ENCODE measurements at regions not wholly inside any gene's neighbourhood (a gene's known extent, or its start where the extent isn't known, plus 50 kb on each side); places are given as distances from the start of the nearest gene placed in this dataset.
"Not testable (repeated sequence)": the region's sequence is repeated elsewhere in the genome, so short reads cannot be mapped to it uniquely, and the experiment has no call there.

- in situ Hi-C loops (cut with HindIII; ENCODE audit: low pct_unique_long_range_greater_than_20kb, low sequenced_read_pairs) = no loop called here
- DNase-seq (ENCODE audit: low read depth, low spot score) = no peak
Observed at GRCh38 chr5:67942421-67942820, 273.1 kb upstream of the PIK3R1 start.

DNA sequence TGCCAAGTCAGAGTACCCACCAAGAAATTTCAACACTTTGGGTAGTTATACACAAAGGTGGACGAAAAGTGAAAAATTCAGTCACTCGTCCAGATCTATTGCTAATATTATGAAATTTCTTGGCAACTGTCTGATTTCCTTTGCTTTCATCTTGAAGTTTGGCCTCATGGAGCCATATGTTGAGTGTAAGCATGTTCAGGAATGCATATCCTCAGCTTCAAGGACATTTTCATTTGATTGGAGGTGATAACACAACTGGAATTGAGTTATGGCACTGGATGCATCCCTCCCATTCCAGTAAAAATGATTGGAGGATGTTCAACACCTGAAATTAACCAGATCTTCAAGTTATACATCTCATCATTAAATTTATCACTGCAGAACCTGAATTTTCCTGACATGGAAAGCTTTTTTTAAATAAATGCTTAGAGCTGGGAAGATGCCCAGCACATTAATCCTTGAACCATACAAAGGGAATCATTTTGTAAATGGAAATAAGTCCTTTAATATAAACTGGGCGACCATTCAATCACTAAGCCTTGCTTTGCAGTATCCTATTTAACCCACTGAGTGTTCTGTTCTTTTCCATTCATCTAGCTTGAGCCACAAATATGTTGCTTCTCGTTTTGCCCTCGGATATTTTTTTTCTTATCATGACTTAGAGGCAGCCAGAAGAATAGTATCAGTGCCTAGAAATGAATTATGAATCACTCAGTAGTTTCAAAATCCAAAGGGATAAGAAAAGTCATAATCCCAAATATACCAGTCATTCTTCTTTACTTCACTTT is 273.7 kb upstream of the PIK3R1 start:
- no peak for DNase-seq (ENCODE audit: low read depth, low spot score)
- in situ Hi-C loops (cut with HindIII; ENCODE audit: low pct_unique_long_range_greater_than_20kb, low sequenced_read_pairs) = no loop called here

DNA sequence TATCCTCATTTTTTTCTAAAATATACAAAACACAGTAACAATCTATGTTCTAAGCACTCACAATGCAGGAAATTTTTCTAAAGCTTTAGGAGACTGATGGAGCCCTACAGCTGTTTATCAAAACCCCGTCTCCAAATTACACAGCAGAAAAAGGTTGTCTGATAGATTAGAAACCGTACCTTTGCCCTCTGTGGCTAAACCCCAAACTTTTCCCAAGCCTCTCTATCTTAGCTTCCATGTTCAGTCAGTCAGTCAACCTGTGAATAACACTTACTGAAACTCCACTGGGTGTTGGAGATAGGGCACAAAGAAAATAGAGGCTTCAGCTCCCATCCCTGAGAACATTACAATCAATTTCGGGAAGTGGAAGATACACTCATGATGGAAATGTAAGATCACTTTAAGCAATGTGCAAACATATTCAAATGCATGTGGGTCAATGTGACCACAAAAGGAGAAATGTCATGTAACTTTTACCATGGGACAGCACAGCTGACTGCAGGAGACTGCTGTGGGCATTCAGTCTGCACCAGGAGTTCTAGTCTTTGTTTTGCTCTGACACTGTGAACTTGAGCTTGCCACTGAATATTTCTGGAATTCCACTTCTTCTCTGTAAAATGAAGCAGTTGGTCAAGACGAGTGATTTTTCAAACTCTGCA is 279.5 kb upstream of the PIK3R1 start:
- DNase-seq (ENCODE audit: low read depth, low spot score) = no peak
- in situ Hi-C loops (cut with HindIII; ENCODE audit: low pct_unique_long_range_greater_than_20kb, low sequenced_read_pairs) = no loop called here

DNA sequence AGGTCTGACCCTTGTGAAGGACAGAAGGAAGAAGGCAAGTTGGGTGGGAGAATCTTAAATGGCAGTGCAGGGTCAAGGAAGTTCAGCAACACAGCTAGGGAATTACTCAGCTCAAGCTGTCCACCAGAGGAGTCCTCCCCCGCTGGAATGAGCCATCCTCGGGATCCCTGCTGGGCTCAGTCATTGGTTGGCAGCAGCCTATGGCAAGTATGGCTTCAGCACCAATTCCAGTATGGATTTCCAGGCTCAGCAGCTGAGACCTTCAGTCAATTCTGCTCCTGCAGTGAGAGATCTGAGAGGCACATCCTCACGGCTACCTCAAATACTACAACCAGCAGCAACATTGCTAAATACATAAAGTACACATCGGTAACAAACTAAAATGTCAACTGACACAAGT is 280.6 kb upstream of the PIK3R1 start:
- in situ Hi-C loops (cut with HindIII; ENCODE audit: low pct_unique_long_range_greater_than_20kb, low sequenced_read_pairs) = no loop called here
- DNase-seq (ENCODE audit: low read depth, low spot score) = no peak

GRCh38 chr5:67925511-67925910 is 290.0 kb upstream of the PIK3R1 start:
- in situ Hi-C loops (cut with HindIII; ENCODE audit: low pct_unique_long_range_greater_than_20kb, low sequenced_read_pairs) = no loop called here
- DNase-seq (ENCODE audit: low read depth, low spot score) = no peak

DNA sequence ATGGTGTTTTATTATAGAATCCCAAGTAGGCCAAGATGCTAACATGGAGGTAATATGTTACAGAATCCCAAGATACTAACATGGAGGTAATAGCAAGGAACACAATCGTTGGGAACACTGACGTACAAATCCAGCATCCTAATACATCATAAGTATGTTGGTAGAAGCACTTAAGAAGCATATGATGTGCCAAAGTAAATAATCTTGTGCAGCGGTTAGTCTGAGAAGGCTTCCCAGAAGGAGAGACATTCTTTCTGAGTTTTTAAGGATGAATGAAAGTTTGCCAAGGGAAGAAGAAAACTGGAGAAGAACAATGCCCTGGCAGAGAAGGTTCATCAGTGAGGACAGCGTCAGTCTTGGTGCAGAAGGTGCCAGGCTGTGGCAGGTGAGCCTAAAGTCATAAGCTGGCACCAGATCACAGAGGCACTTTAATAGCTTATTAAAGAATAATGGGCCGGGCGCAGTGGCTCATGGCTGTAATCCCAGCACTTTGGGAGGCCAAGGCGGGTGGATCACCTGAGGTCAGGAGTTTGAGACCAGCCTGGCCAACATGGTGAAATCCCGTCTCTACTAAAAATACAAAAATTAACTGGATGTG is 294.5 kb upstream of the PIK3R1 start:
- in situ Hi-C loops (cut with HindIII; ENCODE audit: low pct_unique_long_range_greater_than_20kb, low sequenced_read_pairs) = no loop called here
- no peak for DNase-seq (ENCODE audit: low read depth, low spot score)

GRCh38 chr5:67919532-67919931 is 296.0 kb upstream of the PIK3R1 start:
- DNase-seq (ENCODE audit: low read depth, low spot score); in situ Hi-C loops (cut with HindIII; ENCODE audit: low pct_unique_long_range_greater_than_20kb, low sequenced_read_pairs): not testable (repeated sequence)

DNA sequence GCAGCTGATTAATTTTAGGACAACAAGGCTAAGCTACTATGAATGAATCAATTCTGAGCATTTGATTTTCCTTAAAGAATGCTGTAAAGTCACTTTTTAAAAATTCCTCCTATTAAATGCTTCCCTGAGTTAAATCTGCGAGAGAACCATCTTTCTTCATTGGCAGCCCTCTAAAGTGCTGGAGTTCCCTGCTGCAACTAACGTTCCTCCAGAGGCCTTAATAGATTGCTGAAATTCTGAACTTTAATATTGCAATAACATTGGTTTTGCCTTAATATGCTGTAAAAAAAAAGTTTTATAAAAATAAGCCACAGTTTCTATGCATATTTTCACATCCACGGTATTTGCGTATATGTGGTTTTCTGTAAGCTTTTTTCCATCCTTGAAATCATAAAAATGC is 298.0 kb upstream of the PIK3R1 start:
- in situ Hi-C loops (cut with HindIII; ENCODE audit: low pct_unique_long_range_greater_than_20kb, low sequenced_read_pairs) = no loop called here
- DNase-seq (ENCODE audit: low read depth, low spot score) = no peak

GRCh38 chr5:67910546-67910945 is 305.0 kb upstream of the PIK3R1 start:
- in situ Hi-C loops (cut with HindIII; ENCODE audit: low pct_unique_long_range_greater_than_20kb, low sequenced_read_pairs) = no loop called here
- DNase-seq (ENCODE audit: low read depth, low spot score) = no peak

- no peak for DNase-seq (ENCODE audit: low read depth, low spot score)
- in situ Hi-C loops (cut with HindIII; ENCODE audit: low pct_unique_long_range_greater_than_20kb, low sequenced_read_pairs) = no loop called here
Observed at GRCh38 chr5:67908126-67908765, 307.3 kb upstream of the PIK3R1 start.

DNA sequence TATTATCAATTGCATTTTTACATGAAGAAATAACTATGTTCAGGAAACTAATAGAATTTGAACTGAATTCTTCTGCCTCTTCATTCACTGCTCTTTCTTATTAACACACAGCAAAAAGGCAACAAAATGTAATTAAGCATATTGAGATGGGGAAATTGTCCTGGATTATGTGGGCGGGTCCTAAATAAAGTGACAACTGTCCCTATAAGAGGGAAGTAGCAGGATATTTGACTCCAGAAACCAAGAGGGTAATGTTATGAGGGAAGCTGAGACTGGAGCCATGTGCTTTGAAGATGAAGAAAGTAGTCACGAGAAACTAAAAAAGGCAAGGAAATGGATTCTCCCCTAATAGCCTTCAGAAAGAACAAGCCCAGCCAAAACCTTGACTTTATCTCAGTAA is 311.2 kb upstream of the PIK3R1 start:
- no peak for DNase-seq (ENCODE audit: low read depth, low spot score)
- in situ Hi-C loops (cut with HindIII; ENCODE audit: low pct_unique_long_range_greater_than_20kb, low sequenced_read_pairs) = no loop called here

GRCh38 chr5:67903656-67904055 is 311.9 kb upstream of the PIK3R1 start:
- in situ Hi-C loops (cut with HindIII; ENCODE audit: low pct_unique_long_range_greater_than_20kb, low sequenced_read_pairs) = no loop called here
- no peak for DNase-seq (ENCODE audit: low read depth, low spot score)

- in situ Hi-C loops (cut with HindIII; ENCODE audit: low pct_unique_long_range_greater_than_20kb, low sequenced_read_pairs) = no loop called here
- DNase-seq (ENCODE audit: low read depth, low spot score) = no peak
Observed at GRCh38 chr5:67903121-67903520, 312.4 kb upstream of the PIK3R1 start.

GRCh38 chr5:67902497-67902830 is 313.1 kb upstream of the PIK3R1 start:
- in situ Hi-C loops (cut with HindIII; ENCODE audit: low pct_unique_long_range_greater_than_20kb, low sequenced_read_pairs) = no loop called here
- no peak for DNase-seq (ENCODE audit: low read depth, low spot score)

DNA sequence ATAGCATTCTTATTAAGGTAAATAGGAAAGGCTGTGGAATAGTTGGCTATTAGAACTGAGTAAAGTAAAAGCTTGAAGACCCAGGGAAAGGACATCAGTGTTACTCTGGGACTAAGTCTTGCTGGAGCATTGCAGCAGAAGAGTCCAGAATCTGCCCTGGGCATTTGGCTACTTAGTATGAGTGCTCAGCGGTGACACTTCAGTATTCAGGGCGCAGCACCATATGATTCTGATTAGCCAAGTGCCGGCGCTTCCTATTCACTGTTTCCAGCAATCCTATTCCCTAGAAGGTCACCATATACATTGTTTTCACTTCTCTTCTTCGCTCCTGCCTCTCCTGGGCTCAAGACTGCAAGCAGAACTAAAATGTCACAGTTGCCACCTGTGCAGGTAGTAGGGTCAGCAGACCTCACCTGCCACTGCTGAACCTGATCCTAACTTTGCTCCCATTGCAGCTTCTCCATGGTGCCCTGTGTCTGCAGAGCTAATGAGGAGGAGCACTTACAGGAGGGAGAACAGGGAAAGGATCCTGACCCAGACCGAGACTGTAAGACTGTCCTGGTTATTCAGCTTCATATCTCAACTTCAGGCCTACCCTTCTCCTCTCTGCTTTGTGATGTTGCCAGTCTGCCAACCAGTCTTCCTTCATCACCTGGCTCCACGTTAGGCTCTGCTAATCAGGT is 313.6 kb upstream of the PIK3R1 start:
- DNase-seq (ENCODE audit: low read depth, low spot score) = no peak
- in situ Hi-C loops (cut with HindIII; ENCODE audit: low pct_unique_long_range_greater_than_20kb, low sequenced_read_pairs) = no loop called here

- in situ Hi-C loops (cut with HindIII; ENCODE audit: low pct_unique_long_range_greater_than_20kb, low sequenced_read_pairs) = no loop called here
- no peak for DNase-seq (ENCODE audit: low read depth, low spot score)
Observed at GRCh38 chr5:67900514-67900913, 315.0 kb upstream of the PIK3R1 start.

- in situ Hi-C loops (cut with HindIII; ENCODE audit: low pct_unique_long_range_greater_than_20kb, low sequenced_read_pairs) = no loop called here
- no peak for DNase-seq (ENCODE audit: low read depth, low spot score)
Observed at GRCh38 chr5:67897980-67898379, 317.6 kb upstream of the PIK3R1 start.

DNA sequence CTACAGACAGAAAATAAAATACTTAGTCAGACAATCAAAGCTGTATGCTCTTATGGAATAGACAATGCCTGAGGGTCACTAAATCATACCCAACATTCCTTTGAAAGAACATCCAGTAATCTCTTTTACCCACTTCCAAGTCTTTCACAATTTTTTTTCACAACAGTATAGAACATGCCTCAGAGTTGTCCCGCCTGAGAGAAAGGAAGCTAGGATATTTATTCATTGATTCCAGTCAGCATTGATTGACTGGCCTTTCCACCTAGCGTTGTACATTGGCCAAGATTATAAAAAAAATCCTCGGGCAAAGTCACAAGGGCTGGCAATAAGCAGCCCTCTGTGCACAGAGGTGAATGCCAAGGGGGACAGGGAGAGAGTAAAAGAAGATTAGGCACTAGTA is 318.1 kb upstream of the PIK3R1 start:
- DNase-seq (ENCODE audit: low read depth, low spot score) = peak; percentile 9
- in situ Hi-C loops (cut with HindIII; ENCODE audit: low pct_unique_long_range_greater_than_20kb, low sequenced_read_pairs) = no loop called here

All from SK-MEL-5 (cell line).